A673 (cell line): ENCODE measurements at regions not wholly inside any gene's neighbourhood (a gene's known extent, or its start where the extent isn't known, plus 50 kb on each side); places are given as distances from the start of the nearest gene placed in this dataset.
A peak's percentile ranks its signal among the peaks of the same experiment; 100 is the strongest.

Experiments
- BruUV-seq: library from RNA; stranded (reverse); fragments of 400-500 nt; replicated peaks from 2 replicates; lab custom pipeline; 2021; lab: Mats Ljungman, UMichigan
- CTCF ChIA-PET: fragments of 300-600 bp; sonication (Branson Sonifier 250); formaldehyde crosslinking; loops from one replicate; lab custom pipeline; 2022; ENCODE audit warnings: antibody characterized with exemption; lab: Charles Lee
- POLR2A ChIA-PET: fragments of 300-600 bp; sonication (Branson Sonifier 250); formaldehyde crosslinking; loops from one replicate; lab custom pipeline; 2022; ENCODE audit warnings: antibody characterized with exemption; ENCODE audit not compliant: low non-redundant PET; lab: Charles Lee
- DNase-seq: peaks from one replicate; pipeline ENCODE4 v3.0.0-alpha.2; 2015; ENCODE audit warnings: low spot score
- H3K27ac ChIP-seq: fragments of 200-600 bp; sonication (generic); 2 replicates; pipeline ENCODE4 v1.5.1; 2016; ENCODE audit warnings: mixed run types, low read depth, mild to moderate bottlenecking, mixed read lengths, antibody characterized with exemption, low read length; ENCODE audit not compliant: poor library complexity, severe bottlenecking
- H3K27me3 ChIP-seq: fragments of 200-600 bp; sonication (generic); replicated peaks from 2 replicates; pipeline ENCODE4 v1.6.1; 2017; ENCODE audit warnings: mixed run types, low read depth, mild to moderate bottlenecking, mixed read lengths, antibody characterized with exemption, low read length; ENCODE audit not compliant: insufficient read depth, poor library complexity
- H3K36me3 ChIP-seq: fragments of 200-600 bp; sonication (generic); 2 replicates; pipeline ENCODE4 v1.6.1; 2016; ENCODE audit warnings: mixed run types, mild to moderate bottlenecking, mixed read lengths, antibody characterized with exemption, low read length; ENCODE audit not compliant: insufficient read depth, poor library complexity, severe bottlenecking
- H3K4me1 ChIP-seq: fragments of 200-600 bp; sonication (generic); 2 replicates; pipeline ENCODE4 v1.6.1; 2017; ENCODE audit warnings: mixed run types, mild to moderate bottlenecking, mixed read lengths, antibody characterized with exemption, low read length; ENCODE audit not compliant: insufficient read depth, poor library complexity, severe bottlenecking
- H3K4me3 ChIP-seq: fragments of 200-600 bp; sonication (generic); 2 replicates; pipeline ENCODE4 v1.5.1; 2016; ENCODE audit warnings: low read depth, mixed run types, mild to moderate bottlenecking, mixed read lengths, low read length; ENCODE audit not compliant: poor library complexity, severe bottlenecking
- H3K9me3 ChIP-seq: fragments of 200-600 bp; sonication (generic); 2 replicates; pipeline ENCODE4 v1.6.1; 2016; ENCODE audit warnings: mixed run types, low read depth, mild to moderate bottlenecking, mixed read lengths, antibody characterized with exemption, low read length; ENCODE audit not compliant: poor library complexity, severe bottlenecking
- EZH2 ChIP-seq: fragments of 200-600 bp; sonication (generic); IDR thresholded peaks from 2 replicates; pipeline ENCODE4 v1.6.1; 2017; ENCODE audit warnings: borderline replicate concordance, low read depth, mild to moderate bottlenecking, mixed read lengths, antibody characterized with exemption, low read length; ENCODE audit not compliant: poor library complexity, severe bottlenecking
- intact Hi-C: fragments of 100-400 bp; cut with micrococcal nuclease; formaldehyde crosslinking; loops from one replicate; pipeline ENCODE4 v1.10.0; 2022; ENCODE audit not compliant: unreplicated experiment
- TF ChIP-seq, protein P1 (sequence below): fragments of 300-800, 200-600 bp; sonication (generic); conservative IDR thresholded peaks from 2 replicates; pipeline ENCODE4 v1.5.1; 2017; ENCODE audit warnings: low read depth, mild to moderate bottlenecking, antibody characterized with exemption, low read length, moderate library complexity, mixed read lengths

GRCh38 chr6:44002067-44002592 is 125.1 kb downstream of the MRPL14 start:
- Histone ChIP-seq H3K9me3 (no peaks in the 10 kb centered on the region), H3K36me3 (no peaks in the 10 kb centered on the region), H3K27me3 (no peaks in the 10 kb centered on the region), H3K4me3 (peak overlapping the region; percentile 39), H3K27ac (peak overlapping the region; percentile 92), H3K4me1 (peaks cover 77% of the 10 kb centered on the region)
- no TSS peak for BruUV-seq
- intact Hi-C loops: loop anchor here (2.0 to 5.0 kb wide), 2 partner anchors 130 to 227 kb away; no protein-coding TSS in a partner anchor
- POLR2A ChIA-PET: interaction anchor here (0.7 kb wide), 1 partner anchor 16 kb away, joined by 18 read pairs; no protein-coding TSS in a partner anchor
- CTCF ChIA-PET: no interaction called here
- no peak for TF ChIP-seq EZH2
- TF ChIP-seq, protein P1, sequence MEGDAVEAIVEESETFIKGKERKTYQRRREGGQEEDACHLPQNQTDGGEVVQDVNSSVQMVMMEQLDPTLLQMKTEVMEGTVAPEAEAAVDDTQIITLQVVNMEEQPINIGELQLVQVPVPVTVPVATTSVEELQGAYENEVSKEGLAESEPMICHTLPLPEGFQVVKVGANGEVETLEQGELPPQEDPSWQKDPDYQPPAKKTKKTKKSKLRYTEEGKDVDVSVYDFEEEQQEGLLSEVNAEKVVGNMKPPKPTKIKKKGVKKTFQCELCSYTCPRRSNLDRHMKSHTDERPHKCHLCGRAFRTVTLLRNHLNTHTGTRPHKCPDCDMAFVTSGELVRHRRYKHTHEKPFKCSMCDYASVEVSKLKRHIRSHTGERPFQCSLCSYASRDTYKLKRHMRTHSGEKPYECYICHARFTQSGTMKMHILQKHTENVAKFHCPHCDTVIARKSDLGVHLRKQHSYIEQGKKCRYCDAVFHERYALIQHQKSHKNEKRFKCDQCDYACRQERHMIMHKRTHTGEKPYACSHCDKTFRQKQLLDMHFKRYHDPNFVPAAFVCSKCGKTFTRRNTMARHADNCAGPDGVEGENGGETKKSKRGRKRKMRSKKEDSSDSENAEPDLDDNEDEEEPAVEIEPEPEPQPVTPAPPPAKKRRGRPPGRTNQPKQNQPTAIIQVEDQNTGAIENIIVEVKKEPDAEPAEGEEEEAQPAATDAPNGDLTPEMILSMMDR: no peak
- DNase-seq: peak; percentile 80

DNA sequence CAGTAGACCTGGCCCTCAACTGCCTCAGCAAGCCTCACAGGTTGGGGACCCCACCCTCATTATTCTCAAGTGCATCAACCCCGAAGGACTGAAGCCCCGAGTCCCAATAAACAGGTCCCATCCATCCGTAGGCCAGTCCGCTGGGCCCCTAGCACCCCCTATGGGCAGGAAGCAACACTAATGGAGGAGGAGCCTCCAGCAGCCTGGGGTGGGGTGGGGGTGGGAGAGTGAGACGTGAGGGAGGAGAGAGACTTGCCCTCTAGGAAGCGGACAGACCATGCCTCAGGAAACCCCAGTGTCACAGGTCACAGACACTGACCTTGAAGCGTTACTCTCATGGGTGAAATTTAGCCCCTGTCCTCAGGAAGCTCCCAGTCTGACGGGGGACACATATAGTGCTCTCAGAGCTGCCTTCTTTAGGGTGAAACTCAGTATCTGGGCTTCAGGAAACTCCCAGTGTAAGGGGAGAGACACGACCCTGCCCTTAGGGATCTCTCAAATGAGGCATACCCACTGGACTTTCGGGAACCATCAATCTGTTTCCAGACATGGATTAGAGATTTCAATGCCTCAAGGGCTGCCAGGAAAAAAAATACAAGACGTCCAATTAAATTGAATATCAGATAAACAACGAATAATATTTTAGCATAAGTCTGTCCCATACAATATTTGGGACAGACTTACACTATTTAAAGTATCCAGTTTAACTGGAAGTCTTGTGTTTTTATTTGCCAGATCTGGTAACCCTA is 125.8 kb downstream of the MRPL14 start:
- TF ChIP-seq, protein P1: peak; percentile 71
- no peak for TF ChIP-seq EZH2
- no peaks in the 10 kb centered on the region for H3K9me3 ChIP-seq
- peak overlapping the region; percentile 92 for H3K27ac ChIP-seq
- peak overlapping the region; percentile 39 for H3K4me3 ChIP-seq
- ChIA-PET POLR2A (interaction anchor here (0.6 kb wide), 1 partner anchor 75 kb away, joined by 3 read pairs; no protein-coding TSS in a partner anchor), CTCF (no interaction called here)
- no peaks in the 10 kb centered on the region for H3K27me3 ChIP-seq
- H3K4me1 ChIP-seq: peaks cover 71% of the 10 kb centered on the region
- H3K36me3 ChIP-seq: no peaks in the 10 kb centered on the region
- BruUV-seq: no TSS peak
- intact Hi-C loops: loop anchor here (2.0 to 5.0 kb wide), 2 partner anchors 129 to 227 kb away; no protein-coding TSS in a partner anchor
- DNase-seq: peak; percentile 82

DNA sequence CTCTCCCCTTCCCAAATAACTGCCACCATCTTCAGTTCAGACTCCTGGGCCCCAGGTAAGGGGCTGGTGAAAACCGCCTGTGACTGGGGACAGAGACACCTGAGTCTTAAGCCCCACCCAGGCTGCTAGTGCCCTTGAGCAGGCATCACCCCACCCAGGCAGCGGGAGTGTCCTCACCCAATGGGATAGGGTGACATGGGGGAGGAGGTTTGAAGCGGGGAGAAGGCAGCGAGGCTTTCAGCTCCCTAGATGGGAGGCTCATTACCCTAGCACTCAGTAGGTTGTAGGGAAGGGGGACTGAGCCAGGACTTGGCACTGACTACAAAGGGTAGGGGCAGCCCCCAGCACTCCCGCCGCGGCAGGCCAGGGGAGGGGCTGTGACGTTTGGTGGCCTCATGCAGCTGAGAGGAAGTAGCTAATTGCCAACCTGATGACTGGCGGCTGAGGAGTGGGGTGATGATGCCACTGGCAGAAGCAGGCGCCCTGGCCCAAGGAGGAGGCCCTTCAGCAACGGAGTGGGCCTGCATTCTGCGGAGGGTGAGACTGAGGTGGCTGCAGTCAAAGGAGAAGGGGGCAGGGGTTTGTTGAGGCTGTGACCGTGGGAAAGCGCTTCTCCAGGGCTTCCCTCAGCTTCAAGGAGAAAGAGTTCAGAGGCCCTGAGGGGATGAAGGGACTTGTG is 126.9 kb downstream of the MRPL14 start:
- Histone ChIP-seq H3K4me1 (peaks cover 59% of the 10 kb centered on the region), H3K27me3 (no peaks in the 10 kb centered on the region), H3K36me3 (no peaks in the 10 kb centered on the region), H3K9me3 (no peaks in the 10 kb centered on the region), H3K27ac (peak overlapping the region; percentile 92), H3K4me3 (peak overlapping the region; percentile 39)
- intact Hi-C loops: loop anchor here (5.0 kb wide), 1 partner anchor 128 kb away; no protein-coding TSS in a partner anchor
- no TSS peak for BruUV-seq
- DNase-seq: peak; percentile 87
- CTCF ChIA-PET: interaction anchor here (0.8 kb wide), 1 partner anchor 227 kb away, joined by 3 read pairs; no protein-coding TSS in a partner anchor
- no peak for TF ChIP-seq EZH2
- TF ChIP-seq, protein P1: no peak
- POLR2A ChIA-PET: no interaction called here
